HEK293 (cell line): ENCODE measurements at regions not wholly inside any gene's neighbourhood (a gene's known extent, or its start where the extent isn't known, plus 50 kb on each side); places are given as distances from the start of the nearest gene placed in this dataset.

Experiments
- CTCF ChIP-seq: fragments of 450-650 bp; formaldehyde crosslinking; IDR thresholded peaks from 2 replicates; pipeline ENCODE4 v1.5.1; 2016; ENCODE audit warnings: missing biosample characterization, missing genetic modification characterization
- TCF7L2 ChIP-seq: IDR thresholded peaks from 2 replicates; pipeline ENCODE4 v1.6.1; 2011; ENCODE audit warnings: low read depth, mild to moderate bottlenecking, inconsistent platforms, low read length, moderate library complexity, borderline replicate concordance

- TF ChIP-seq TCF7L2 (no peak), CTCF (tag by site-specific recombination) (no peak)
Measured at GRCh38 chr4:162406637-162407365, 243.0 kb upstream of the FSTL5 start.
